WTC11 (cell line): ENCODE measurements at regions not wholly inside any gene's neighbourhood (a gene's known extent, or its start where the extent isn't known, plus 50 kb on each side); places are given as distances from the start of the nearest gene placed in this dataset.

ENCODE experiments used
- ATAC-seq: fragments of 200-7000 bp; cut with Tn5 transposase; 2 replicates; pipeline ENCODE4 v1.10.0; 2021; ENCODE audit warnings: mild to moderate bottlenecking, moderate library complexity
- CTCF ChIA-PET: fragments of 300-600 bp; sonication (Branson Sonifier 250); formaldehyde crosslinking; loops from one replicate; lab custom pipeline; 2021; ENCODE audit warnings: antibody characterized with exemption; lab: Charles Lee
- POLR2A ChIA-PET: fragments of 350-600 bp; sonication (Branson Sonifier 250); formaldehyde crosslinking; loops from one replicate; lab custom pipeline; 2021; ENCODE audit warnings: antibody characterized with exemption; lab: Charles Lee
- DNase-seq: peaks from one replicate; pipeline ENCODE4 v3.0.0; 2021; ENCODE audit warnings: low spot score
- H3K27ac Mint-ChIP-seq: 2 replicates; pipeline ENCODE4 v1.8.0; 2021; ENCODE audit warnings: mixed read lengths
- H3K27me3 Mint-ChIP-seq: 2 replicates; pipeline ENCODE4 v1.8.0; 2021; ENCODE audit warnings: low read depth, mild to moderate bottlenecking, moderate library complexity, mixed read lengths
- H3K36me3 Mint-ChIP-seq: 2 replicates; pipeline ENCODE4 v1.8.0; 2021; ENCODE audit warnings: mixed read lengths
- H3K4me1 Mint-ChIP-seq: 2 replicates; pipeline ENCODE4 v1.8.0; 2022; ENCODE audit warnings: mixed read lengths
- H3K4me3 Mint-ChIP-seq: 2 replicates; pipeline ENCODE4 v1.8.0; 2021; ENCODE audit warnings: mild to moderate bottlenecking, moderate library complexity, mixed read lengths
- H3K9me3 Mint-ChIP-seq: 2 replicates; pipeline ENCODE4 v1.8.0; 2021; ENCODE audit warnings: mixed read lengths
- CBFB ChIP-seq: sonication (generic); formaldehyde crosslinking; IDR thresholded peaks from 2 replicates; pipeline ENCODE4 v1.8.1; 2022; ENCODE audit warnings: mild to moderate bottlenecking, low read depth, missing genetic modification reagents
- EMX1 ChIP-seq: fragments of 250-450 bp; sonication (Bioruptor Pico); IDR thresholded peaks from 2 replicates; pipeline ENCODE4 v1.8.0; 2021; ENCODE audit warnings: mild to moderate bottlenecking
- FOXJ3 ChIP-seq: sonication (generic); formaldehyde crosslinking; IDR thresholded peaks from 2 replicates; pipeline ENCODE4 v1.9.0; 2021; ENCODE audit warnings: missing genetic modification reagents, mild to moderate bottlenecking, borderline replicate concordance
- GRHL2 ChIP-seq: fragments of 250-450 bp; sonication (Bioruptor Pico); IDR thresholded peaks from 2 replicates; pipeline ENCODE4 v1.8.0; 2022; ENCODE audit warnings: mild to moderate bottlenecking, moderate library complexity; ENCODE audit not compliant: insufficient replicate concordance, severe bottlenecking
- HMGA2 ChIP-seq: fragments of 250-450 bp; sonication (Bioruptor Pico); IDR thresholded peaks from 2 replicates; pipeline ENCODE4 v1.4.0; 2021; ENCODE audit warnings: mild to moderate bottlenecking, moderate library complexity
- IRF2 ChIP-seq: sonication (generic); formaldehyde crosslinking; IDR thresholded peaks from 2 replicates; pipeline ENCODE4 v1.8.0; 2022; ENCODE audit warnings: low read depth, missing genetic modification reagents, borderline replicate concordance
- KAT7 ChIP-seq: sonication (generic); formaldehyde crosslinking; IDR thresholded peaks from 2 replicates; pipeline ENCODE4 v1.8.1; 2023; ENCODE audit warnings: missing genetic modification reagents, mild to moderate bottlenecking, borderline replicate concordance
- NFYB ChIP-seq: sonication (generic); formaldehyde crosslinking; conservative IDR thresholded peaks from 2 replicates; pipeline ENCODE4 v1.8.0; 2022; ENCODE audit warnings: low read depth, missing genetic modification reagents
- NR1H2 ChIP-seq: sonication (generic); formaldehyde crosslinking; IDR thresholded peaks from 2 replicates; pipeline ENCODE4 v1.9.0; 2021; ENCODE audit warnings: mild to moderate bottlenecking, moderate library complexity, missing genetic modification reagents
- NR2C2 ChIP-seq: sonication (generic); formaldehyde crosslinking; IDR thresholded peaks from 2 replicates; pipeline ENCODE4 v1.8.0; 2022; ENCODE audit warnings: mild to moderate bottlenecking, missing genetic modification reagents
- OVOL2 ChIP-seq: fragments of 250-450 bp; sonication (Bioruptor Pico); IDR thresholded peaks from 2 replicates; pipeline ENCODE4 v1.9.0; 2021; ENCODE audit warnings: mild to moderate bottlenecking, borderline replicate concordance
- PRRX2 ChIP-seq: fragments of 250-450 bp; sonication (Bioruptor Pico); IDR thresholded peaks from 2 replicates; pipeline ENCODE4 v1.8.0; 2021; ENCODE audit warnings: mild to moderate bottlenecking
- SMAD4 ChIP-seq: sonication (generic); formaldehyde crosslinking; IDR thresholded peaks from 2 replicates; pipeline ENCODE4 v1.8.0; 2022; ENCODE audit warnings: mild to moderate bottlenecking, missing genetic modification reagents
- TP53 ChIP-seq: sonication (generic); formaldehyde crosslinking; IDR thresholded peaks from 2 replicates; pipeline ENCODE4 v1.8.1; 2023; ENCODE audit warnings: mild to moderate bottlenecking, missing genetic modification reagents
- ZNF263 ChIP-seq: sonication (generic); formaldehyde crosslinking; IDR thresholded peaks from 2 replicates; pipeline ENCODE4 v1.8.1; 2022; ENCODE audit warnings: low read depth, mild to moderate bottlenecking, moderate library complexity, missing genetic modification reagents
- ZNF423 ChIP-seq: fragments of 250-450 bp; sonication (Bioruptor Pico); IDR thresholded peaks from 2 replicates; pipeline ENCODE4 v2.1.2; 2022; ENCODE audit warnings: mild to moderate bottlenecking, moderate library complexity
- TF ChIP-seq, protein P1 (sequence below): sonication (generic); formaldehyde crosslinking; IDR thresholded peaks from 2 replicates; pipeline ENCODE4 v1.8.0; 2022; ENCODE audit warnings: mild to moderate bottlenecking, missing genetic modification reagents
- TF ChIP-seq, protein P2 (sequence below): fragments of 200-600 bp; IDR thresholded peaks from 2 replicates; pipeline ENCODE4 v1.8.0; 2022; ENCODE audit warnings: antibody characterized with exemption
- TF ChIP-seq, protein P3 (sequence below): sonication (generic); formaldehyde crosslinking; IDR thresholded peaks from 2 replicates; pipeline ENCODE4 v1.8.0; 2022; ENCODE audit warnings: mild to moderate bottlenecking, missing genetic modification reagents
- TF ChIP-seq, protein P4 (sequence below): fragments of 250-450 bp; sonication (Bioruptor Pico); IDR thresholded peaks from 2 replicates; pipeline ENCODE4 v1.8.0; 2021; ENCODE audit warnings: mild to moderate bottlenecking
- TF ChIP-seq, protein P5 (sequence below): sonication (generic); formaldehyde crosslinking; IDR thresholded peaks from 2 replicates; pipeline ENCODE4 v1.8.1; 2023; ENCODE audit warnings: mild to moderate bottlenecking, moderate library complexity, missing genetic modification reagents

DNA sequence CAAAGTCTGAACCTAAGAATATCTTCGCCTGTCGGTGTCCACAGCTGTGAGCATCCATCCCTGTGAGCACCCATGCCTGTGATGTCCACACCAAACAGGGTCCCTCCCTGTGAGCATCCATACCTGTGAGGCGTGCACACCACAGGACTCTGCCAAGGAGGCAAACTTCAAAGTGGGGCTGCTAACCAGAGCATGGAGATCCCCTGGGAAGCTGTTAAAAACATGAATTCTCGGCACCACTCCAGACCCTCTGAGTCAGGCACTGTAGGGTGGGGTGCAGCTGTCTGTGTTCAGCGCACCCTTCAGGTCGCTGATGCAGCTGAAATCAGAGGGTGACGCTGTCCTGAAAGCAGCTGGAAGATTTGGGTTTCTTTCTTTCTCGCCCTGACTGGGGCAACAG is 85.4 kb upstream of the NXT1 start:
- H3K27ac Mint-ChIP-seq, result no peak overlapping the region
- peaks cover 26% of the 10 kb centered on the region for H3K9me3 Mint-ChIP-seq
- TF ChIP-seq ZNF423 (CRISPR knock-in tag) (no peak), HMGA2 (no peak), IRF2 (no peak), OVOL2 (no peak), NR1H2 (no peak), FOXJ3 (no peak), KAT7 (CRISPR knock-in tag) (no peak), ZNF263 (CRISPR knock-in tag) (no peak), SMAD4 (no peak), TP53 (no peak), NFYB (CRISPR knock-in tag) (no peak), EMX1 (CRISPR knock-in tag) (no peak), NR2C2 (no peak), PRRX2 (CRISPR knock-in tag) (no peak)
- TF ChIP-seq, protein P1, sequence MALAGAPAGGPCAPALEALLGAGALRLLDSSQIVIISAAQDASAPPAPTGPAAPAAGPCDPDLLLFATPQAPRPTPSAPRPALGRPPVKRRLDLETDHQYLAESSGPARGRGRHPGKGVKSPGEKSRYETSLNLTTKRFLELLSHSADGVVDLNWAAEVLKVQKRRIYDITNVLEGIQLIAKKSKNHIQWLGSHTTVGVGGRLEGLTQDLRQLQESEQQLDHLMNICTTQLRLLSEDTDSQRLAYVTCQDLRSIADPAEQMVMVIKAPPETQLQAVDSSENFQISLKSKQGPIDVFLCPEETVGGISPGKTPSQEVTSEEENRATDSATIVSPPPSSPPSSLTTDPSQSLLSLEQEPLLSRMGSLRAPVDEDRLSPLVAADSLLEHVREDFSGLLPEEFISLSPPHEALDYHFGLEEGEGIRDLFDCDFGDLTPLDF (CRISPR knock-in tag), result no peak
- TF ChIP-seq, protein P2, sequence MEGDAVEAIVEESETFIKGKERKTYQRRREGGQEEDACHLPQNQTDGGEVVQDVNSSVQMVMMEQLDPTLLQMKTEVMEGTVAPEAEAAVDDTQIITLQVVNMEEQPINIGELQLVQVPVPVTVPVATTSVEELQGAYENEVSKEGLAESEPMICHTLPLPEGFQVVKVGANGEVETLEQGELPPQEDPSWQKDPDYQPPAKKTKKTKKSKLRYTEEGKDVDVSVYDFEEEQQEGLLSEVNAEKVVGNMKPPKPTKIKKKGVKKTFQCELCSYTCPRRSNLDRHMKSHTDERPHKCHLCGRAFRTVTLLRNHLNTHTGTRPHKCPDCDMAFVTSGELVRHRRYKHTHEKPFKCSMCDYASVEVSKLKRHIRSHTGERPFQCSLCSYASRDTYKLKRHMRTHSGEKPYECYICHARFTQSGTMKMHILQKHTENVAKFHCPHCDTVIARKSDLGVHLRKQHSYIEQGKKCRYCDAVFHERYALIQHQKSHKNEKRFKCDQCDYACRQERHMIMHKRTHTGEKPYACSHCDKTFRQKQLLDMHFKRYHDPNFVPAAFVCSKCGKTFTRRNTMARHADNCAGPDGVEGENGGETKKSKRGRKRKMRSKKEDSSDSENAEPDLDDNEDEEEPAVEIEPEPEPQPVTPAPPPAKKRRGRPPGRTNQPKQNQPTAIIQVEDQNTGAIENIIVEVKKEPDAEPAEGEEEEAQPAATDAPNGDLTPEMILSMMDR, result no peak
- TF ChIP-seq, protein P3, sequence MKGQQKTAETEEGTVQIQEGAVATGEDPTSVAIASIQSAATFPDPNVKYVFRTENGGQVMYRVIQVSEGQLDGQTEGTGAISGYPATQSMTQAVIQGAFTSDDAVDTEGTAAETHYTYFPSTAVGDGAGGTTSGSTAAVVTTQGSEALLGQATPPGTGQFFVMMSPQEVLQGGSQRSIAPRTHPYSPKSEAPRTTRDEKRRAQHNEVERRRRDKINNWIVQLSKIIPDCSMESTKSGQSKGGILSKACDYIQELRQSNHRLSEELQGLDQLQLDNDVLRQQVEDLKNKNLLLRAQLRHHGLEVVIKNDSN, result no peak
- DNase-seq (no peak), ATAC-seq (no peak)
- H3K36me3 Mint-ChIP-seq, result peaks cover 19% of the 10 kb centered on the region
- CTCF ChIA-PET, result interaction anchor here (0.7 to 1.6 kb wide), 2 partner anchors 20 to 30 kb away, joined by 3 to 5 read pairs; no protein-coding TSS in a partner anchor
- no peaks in the 10 kb centered on the region for H3K4me1 Mint-ChIP-seq
- POLR2A ChIA-PET, result no interaction called here
- H3K4me3 Mint-ChIP-seq, result no peak overlapping the region
- peaks cover 6% of the 10 kb centered on the region for H3K27me3 Mint-ChIP-seq

DNA sequence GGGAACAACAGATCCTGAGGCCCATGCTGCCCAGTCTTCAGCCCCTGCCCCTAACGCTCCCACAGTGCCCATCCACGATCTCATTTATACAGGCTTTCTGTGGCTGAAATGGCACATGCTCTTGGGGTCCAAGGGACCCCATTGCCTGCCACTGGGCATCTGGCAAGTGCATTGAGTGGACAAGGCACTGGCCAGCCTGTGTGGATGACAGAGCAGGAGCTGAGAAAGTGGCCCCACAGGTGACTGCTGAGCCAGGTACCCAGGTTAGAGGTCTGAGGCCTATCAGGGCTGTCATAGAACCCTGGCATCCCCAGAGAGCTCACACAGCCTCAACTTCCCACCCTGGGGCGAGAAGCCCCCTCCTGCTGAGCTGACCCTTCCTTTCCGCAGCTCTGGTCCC is 86.0 kb upstream of the NXT1 start:
- DNase-seq (no peak), ATAC-seq (no peak)
- no peak overlapping the region for H3K4me3 Mint-ChIP-seq
- peaks cover 6% of the 10 kb centered on the region for H3K27me3 Mint-ChIP-seq
- peaks cover 16% of the 10 kb centered on the region for H3K36me3 Mint-ChIP-seq
- TF ChIP-seq FOXJ3 (no peak), CBFB (CRISPR knock-in tag) (no peak), GRHL2 (CRISPR knock-in tag) (no peak)
- TF ChIP-seq, protein P4, sequence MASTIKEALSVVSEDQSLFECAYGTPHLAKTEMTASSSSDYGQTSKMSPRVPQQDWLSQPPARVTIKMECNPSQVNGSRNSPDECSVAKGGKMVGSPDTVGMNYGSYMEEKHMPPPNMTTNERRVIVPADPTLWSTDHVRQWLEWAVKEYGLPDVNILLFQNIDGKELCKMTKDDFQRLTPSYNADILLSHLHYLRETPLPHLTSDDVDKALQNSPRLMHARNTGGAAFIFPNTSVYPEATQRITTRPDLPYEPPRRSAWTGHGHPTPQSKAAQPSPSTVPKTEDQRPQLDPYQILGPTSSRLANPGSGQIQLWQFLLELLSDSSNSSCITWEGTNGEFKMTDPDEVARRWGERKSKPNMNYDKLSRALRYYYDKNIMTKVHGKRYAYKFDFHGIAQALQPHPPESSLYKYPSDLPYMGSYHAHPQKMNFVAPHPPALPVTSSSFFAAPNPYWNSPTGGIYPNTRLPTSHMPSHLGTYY (CRISPR knock-in tag), result no peak
- TF ChIP-seq, protein P5, sequence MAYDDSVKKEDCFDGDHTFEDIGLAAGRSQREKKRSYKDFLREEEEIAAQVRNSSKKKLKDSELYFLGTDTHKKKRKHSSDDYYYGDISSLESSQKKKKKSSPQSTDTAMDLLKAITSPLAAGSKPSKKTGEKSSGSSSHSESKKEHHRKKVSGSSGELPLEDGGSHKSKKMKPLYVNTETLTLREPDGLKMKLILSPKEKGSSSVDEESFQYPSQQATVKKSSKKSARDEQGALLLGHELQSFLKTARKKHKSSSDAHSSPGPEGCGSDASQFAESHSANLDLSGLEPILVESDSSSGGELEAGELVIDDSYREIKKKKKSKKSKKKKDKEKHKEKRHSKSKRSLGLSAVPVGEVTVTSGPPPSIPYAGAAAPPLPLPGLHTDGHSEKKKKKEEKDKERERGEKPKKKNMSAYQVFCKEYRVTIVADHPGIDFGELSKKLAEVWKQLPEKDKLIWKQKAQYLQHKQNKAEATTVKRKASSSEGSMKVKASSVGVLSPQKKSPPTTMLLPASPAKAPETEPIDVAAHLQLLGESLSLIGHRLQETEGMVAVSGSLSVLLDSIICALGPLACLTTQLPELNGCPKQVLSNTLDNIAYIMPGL (CRISPR knock-in tag), result no peak
- ChIA-PET POLR2A (no interaction called here), CTCF (interaction anchor here (1.6 kb wide), 1 partner anchor 19 kb away, joined by 5 read pairs; no protein-coding TSS in a partner anchor)
- no peaks in the 10 kb centered on the region for H3K4me1 Mint-ChIP-seq
- H3K9me3 Mint-ChIP-seq, result peaks cover 22% of the 10 kb centered on the region
- H3K27ac Mint-ChIP-seq, result no peak overlapping the region
